ENCODE measurements at regions not wholly inside any gene's neighbourhood (a gene's known extent, or its start where the extent isn't known, plus 50 kb on each side); places are given as distances from the start of the nearest gene placed in this dataset.
A peak's percentile ranks its signal among the peaks of the same experiment; 100 is the strongest.

DNA sequence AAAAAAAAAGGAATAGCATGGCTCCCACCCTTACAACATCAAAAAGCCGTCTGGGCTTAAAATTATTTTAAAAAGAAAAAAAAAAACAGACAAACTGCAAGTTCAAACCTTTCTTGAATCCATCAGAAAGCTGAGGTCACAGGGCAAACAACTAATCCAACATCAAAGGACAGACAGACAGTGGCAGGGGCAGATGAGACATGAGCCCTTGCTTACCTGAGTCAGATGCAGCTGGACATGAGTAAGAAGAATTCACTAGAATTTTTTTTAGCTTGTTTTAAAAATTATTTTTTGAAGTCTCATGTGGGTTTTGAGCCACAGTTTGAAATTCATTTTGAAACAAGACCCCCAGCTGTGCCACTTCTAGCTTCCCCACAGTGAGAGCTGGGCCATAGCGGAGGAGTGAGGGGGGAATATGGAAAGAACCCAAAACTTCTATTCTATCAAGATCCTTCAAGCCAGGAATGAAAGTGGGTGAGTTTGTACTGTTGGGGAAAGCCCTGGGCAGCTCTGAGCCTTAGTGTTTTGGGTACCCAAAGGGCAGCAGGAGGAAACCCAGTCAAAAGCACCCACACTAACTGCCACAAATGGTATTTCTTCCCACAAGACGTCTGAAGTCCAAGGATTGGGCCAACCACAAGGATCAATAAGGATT is 111.4 kb downstream of the ATXN3L start:
- no peaks in the 10 kb centered on the region for H3K36me3 ChIP-seq (ENCODE audit: control insufficient read depth, insufficient read depth, low read length)
- H3K9me3 ChIP-seq (ENCODE audit: control insufficient read depth, insufficient read depth, low read depth, low read length), result no peaks in the 10 kb centered on the region
- peak overlapping the region; percentile 34; the same call in 1 of the 2 replicates for H3K27ac ChIP-seq (ENCODE audit: low read length)
- DNase-seq (ENCODE audit: low read depth, low spot score), result no peak
- intact Hi-C loops (cut with micrococcal nuclease; ENCODE audit: unreplicated experiment) (no loop called here), in situ Hi-C loops (cut with HindIII; ENCODE audit: low pct_unique_long_range_greater_than_20kb, low sequenced_read_pairs) (no loop called here)
- H3K4me3 ChIP-seq (ENCODE audit: low read depth in 2 of 2, low read length in 2 of 2), result no peak overlapping the region
- no peaks in the 10 kb centered on the region for H3K4me1 ChIP-seq (ENCODE audit: control insufficient read depth, insufficient read depth, low read length)
- BruUV-seq (replicated peaks), result no TSS peak
- ChIA-PET POLR2A (no interaction called here), CTCF (no interaction called here)
- no peaks in the 10 kb centered on the region for H3K27me3 ChIP-seq (ENCODE audit: control insufficient read depth, insufficient read depth, low read length)
- TF ChIP-seq TCF7L2 (IDR thresholded peaks at IDR 0.05; ENCODE audit: low read depth, low read length) (no peak), SIN3A (IDR thresholded peaks at IDR 0.05; ENCODE audit: borderline replicate concordance, insufficient read depth, low read depth, low read length) (no peak), POLR2AphosphoS5 (IDR thresholded peaks at IDR 0.05; ENCODE audit: low read depth, low read length) (no peak), CTCF (IDR thresholded peaks at IDR 0.05) (no peak)
- TF ChIP-seq, protein P1, sequence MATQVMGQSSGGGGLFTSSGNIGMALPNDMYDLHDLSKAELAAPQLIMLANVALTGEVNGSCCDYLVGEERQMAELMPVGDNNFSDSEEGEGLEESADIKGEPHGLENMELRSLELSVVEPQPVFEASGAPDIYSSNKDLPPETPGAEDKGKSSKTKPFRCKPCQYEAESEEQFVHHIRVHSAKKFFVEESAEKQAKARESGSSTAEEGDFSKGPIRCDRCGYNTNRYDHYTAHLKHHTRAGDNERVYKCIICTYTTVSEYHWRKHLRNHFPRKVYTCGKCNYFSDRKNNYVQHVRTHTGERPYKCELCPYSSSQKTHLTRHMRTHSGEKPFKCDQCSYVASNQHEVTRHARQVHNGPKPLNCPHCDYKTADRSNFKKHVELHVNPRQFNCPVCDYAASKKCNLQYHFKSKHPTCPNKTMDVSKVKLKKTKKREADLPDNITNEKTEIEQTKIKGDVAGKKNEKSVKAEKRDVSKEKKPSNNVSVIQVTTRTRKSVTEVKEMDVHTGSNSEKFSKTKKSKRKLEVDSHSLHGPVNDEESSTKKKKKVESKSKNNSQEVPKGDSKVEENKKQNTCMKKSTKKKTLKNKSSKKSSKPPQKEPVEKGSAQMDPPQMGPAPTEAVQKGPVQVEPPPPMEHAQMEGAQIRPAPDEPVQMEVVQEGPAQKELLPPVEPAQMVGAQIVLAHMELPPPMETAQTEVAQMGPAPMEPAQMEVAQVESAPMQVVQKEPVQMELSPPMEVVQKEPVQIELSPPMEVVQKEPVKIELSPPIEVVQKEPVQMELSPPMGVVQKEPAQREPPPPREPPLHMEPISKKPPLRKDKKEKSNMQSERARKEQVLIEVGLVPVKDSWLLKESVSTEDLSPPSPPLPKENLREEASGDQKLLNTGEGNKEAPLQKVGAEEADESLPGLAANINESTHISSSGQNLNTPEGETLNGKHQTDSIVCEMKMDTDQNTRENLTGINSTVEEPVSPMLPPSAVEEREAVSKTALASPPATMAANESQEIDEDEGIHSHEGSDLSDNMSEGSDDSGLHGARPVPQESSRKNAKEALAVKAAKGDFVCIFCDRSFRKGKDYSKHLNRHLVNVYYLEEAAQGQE (IDR thresholded peaks at IDR 0.05; ENCODE audit: insufficient read depth in 1 of 2, low read depth in 2 of 2, low read length in 1 of 2), result no peak
- ATAC-seq, result no peak

- POLR2A ChIA-PET, result no interaction called here
- BruUV-seq (replicated peaks), result no TSS peak
- no peak for TF ChIP-seq SIN3A (IDR thresholded peaks at IDR 0.05; ENCODE audit: borderline replicate concordance, insufficient read depth, low read depth, low read length)
- no peak for TF ChIP-seq TCF7L2 (IDR thresholded peaks at IDR 0.05; ENCODE audit: low read depth, low read length)
- TF ChIP-seq, protein P1 (IDR thresholded peaks at IDR 0.05; ENCODE audit: insufficient read depth in 1 of 2, low read depth in 2 of 2, low read length in 1 of 2), result no peak
- no peak for TF ChIP-seq POLR2AphosphoS5 (IDR thresholded peaks at IDR 0.05; ENCODE audit: low read depth, low read length)
- TF ChIP-seq CTCF (IDR thresholded peaks at IDR 0.05), result no peak
- Histone ChIP-seq H3K4me3 (ENCODE audit: low read depth in 2 of 2, low read length in 2 of 2) (no peak overlapping the region), H3K27ac (ENCODE audit: low read length) (no peak overlapping the region; the same call in 1 of the 2 replicates), H3K27me3 (ENCODE audit: control insufficient read depth, insufficient read depth, low read length) (no peaks in the 10 kb centered on the region), H3K9me3 (ENCODE audit: control insufficient read depth, insufficient read depth, low read depth, low read length) (no peaks in the 10 kb centered on the region), H3K4me1 (ENCODE audit: control insufficient read depth, insufficient read depth, low read length) (no peaks in the 10 kb centered on the region), H3K36me3 (ENCODE audit: control insufficient read depth, insufficient read depth, low read length) (no peaks in the 10 kb centered on the region)
- in situ Hi-C loops (cut with HindIII; ENCODE audit: low pct_unique_long_range_greater_than_20kb, low sequenced_read_pairs), result no loop called here
- intact Hi-C loops (cut with micrococcal nuclease; ENCODE audit: unreplicated experiment), result no loop called here
- no peak for ATAC-seq
- CTCF ChIA-PET, result no interaction called here
- DNase-seq (ENCODE audit: low read depth, low spot score), result no peak
These were observed 116.6 kb downstream of the ATXN3L start for GRCh38 chrX:13203271-13203670.
